Endodermal cell (in vitro differentiated cells): ENCODE measurements at regions not wholly inside any gene's neighbourhood (a gene's known extent, or its start where the extent isn't known, plus 50 kb on each side); places are given as distances from the start of the nearest gene placed in this dataset.

Experiments used
- DNase-seq: peaks from one replicate; pipeline ENCODE4 v3.0.0-alpha.2; 2017
- H3K27ac ChIP-seq: 2 replicates; pipeline ENCODE4 v1.5.1; 2013; ENCODE audit warnings: mild to moderate bottlenecking, low read depth, low read length, moderate library complexity
- H3K27me3 ChIP-seq: 2 replicates; pipeline ENCODE4 v1.6.1; 2013; ENCODE audit warnings: mild to moderate bottlenecking, low read length, moderate library complexity; ENCODE audit not compliant: insufficient read depth, control insufficient read depth, poor library complexity, severe bottlenecking
- H3K36me3 ChIP-seq: 2 replicates; pipeline ENCODE4 v1.7.0; 2013; ENCODE audit warnings: mild to moderate bottlenecking, low read length, moderate library complexity; ENCODE audit not compliant: control insufficient read depth, insufficient read depth
- H3K4me1 ChIP-seq: one replicate; pipeline ENCODE4 v1.7.0; 2013; ENCODE audit warnings: low read length; ENCODE audit not compliant: control insufficient read depth, insufficient read depth
- H3K4me3 ChIP-seq: 2 replicates; pipeline ENCODE4 v1.5.1; 2013; ENCODE audit warnings: mild to moderate bottlenecking, low read length, moderate library complexity
- H3K9ac ChIP-seq: 2 replicates; pipeline ENCODE4 v1.6.1; 2013; ENCODE audit warnings: mild to moderate bottlenecking, low read length, moderate library complexity; ENCODE audit not compliant: poor library complexity, severe bottlenecking; ENCODE audit errors: extremely low read depth
- H3K9me3 ChIP-seq: 2 replicates; pipeline ENCODE4 v1.6.1; 2013; ENCODE audit warnings: mild to moderate bottlenecking, low read length, moderate library complexity; ENCODE audit not compliant: control insufficient read depth
- H3K27ac Mint-ChIP-seq: 2 replicates; pipeline ENCODE4 v1.8.0; 2020; ENCODE audit warnings: mixed read lengths
- H3K27me3 Mint-ChIP-seq: 2 replicates; pipeline ENCODE4 v1.8.0; 2021; ENCODE audit warnings: mild to moderate bottlenecking, mixed read lengths; ENCODE audit not compliant: insufficient read depth
- H3K36me3 Mint-ChIP-seq: 2 replicates; pipeline ENCODE4 v1.8.0; 2020; ENCODE audit warnings: low read depth, mixed read lengths
- H3K4me1 Mint-ChIP-seq: 2 replicates; pipeline ENCODE4 v1.8.0; 2020; ENCODE audit warnings: mixed read lengths
- H3K4me3 Mint-ChIP-seq: 2 replicates; pipeline ENCODE4 v1.8.0; 2020; ENCODE audit warnings: mild to moderate bottlenecking, moderate library complexity, mixed read lengths
- H3K9me3 Mint-ChIP-seq: 2 replicates; pipeline ENCODE4 v1.8.0; 2020; ENCODE audit warnings: mild to moderate bottlenecking, mixed read lengths
- CTCF ChIP-seq: fragments of 200-600 bp; sonication (generic); conservative IDR thresholded peaks from 2 replicates; pipeline ENCODE4 v1.5.0; 2021; ENCODE audit warnings: antibody characterized with exemption, mild to moderate bottlenecking
- WGBS, 2 experiments: methylation state at CpG; one replicate each; pipeline versions ENCODE4 v1.1.5 to v1.1.7; 2013; ENCODE audit warnings: missing lambda C conversion rate in 2 of 2, mixed read lengths in 1 of 2; ENCODE audit not compliant: insufficient coverage in 1 of 2, insufficient read length in 1 of 2; 5-methylcytosine and 5-hydroxymethylcytosine counted together

GRCh38 chr14:83908419-83908818 lies 1621.5 kb upstream of the FLRT2 start:
- H3K4me1 Mint-ChIP-seq = no peaks in the 10 kb centered on the region
- 90 to 100% methylated on average over 2 to 3 of the region's 3 CpGs for WGBS, 2 experiments
- no peaks in the 10 kb centered on the region for H3K36me3 ChIP-seq
- no peaks in the 10 kb centered on the region for H3K27me3 ChIP-seq
- H3K27ac ChIP-seq = no peak overlapping the region
- H3K4me3 Mint-ChIP-seq = no peak overlapping the region
- H3K9me3 Mint-ChIP-seq = peaks cover 5% of the 10 kb centered on the region
- H3K9me3 ChIP-seq = no peaks in the 10 kb centered on the region
- no peaks in the 10 kb centered on the region for H3K4me1 ChIP-seq
- H3K27ac Mint-ChIP-seq = no peak overlapping the region
- H3K27me3 Mint-ChIP-seq = no peaks in the 10 kb centered on the region
- no peak overlapping the region for H3K4me3 ChIP-seq
- no peak for TF ChIP-seq CTCF
- DNase-seq = no peak
- no peak overlapping the region for H3K9ac ChIP-seq
- no peaks in the 10 kb centered on the region for H3K36me3 Mint-ChIP-seq

DNA sequence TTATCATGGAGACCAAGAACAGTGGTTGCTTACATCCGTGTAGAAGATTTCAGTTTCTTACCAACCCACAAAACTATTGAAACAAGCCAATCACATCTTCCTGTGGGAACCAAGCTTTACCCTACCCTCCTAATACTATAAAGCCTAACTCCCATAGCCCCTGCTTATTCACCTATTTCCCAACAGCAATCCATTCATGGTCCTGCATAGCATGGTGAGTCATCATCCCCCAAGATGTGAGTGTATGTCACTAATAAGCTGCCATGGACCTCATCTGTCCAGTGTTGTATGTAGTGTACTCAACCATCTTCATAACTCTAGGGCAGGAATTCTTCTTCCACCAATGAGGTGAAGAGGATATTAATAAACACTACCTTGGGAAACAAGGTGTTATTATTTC lies 1620.4 kb upstream of the FLRT2 start:
- no peaks in the 10 kb centered on the region for H3K9me3 ChIP-seq
- no peaks in the 10 kb centered on the region for H3K4me1 ChIP-seq
- no peak overlapping the region for H3K27ac Mint-ChIP-seq
- no peak for DNase-seq
- no peaks in the 10 kb centered on the region for H3K4me1 Mint-ChIP-seq
- no peaks in the 10 kb centered on the region for H3K36me3 Mint-ChIP-seq
- no peak overlapping the region for H3K4me3 Mint-ChIP-seq
- no peaks in the 10 kb centered on the region for H3K36me3 ChIP-seq
- no peaks in the 10 kb centered on the region for H3K27me3 ChIP-seq
- H3K27ac ChIP-seq = no peak overlapping the region
- H3K27me3 Mint-ChIP-seq = no peaks in the 10 kb centered on the region
- no peaks in the 10 kb centered on the region for H3K9me3 Mint-ChIP-seq
- no peak overlapping the region for H3K4me3 ChIP-seq
- no peak for TF ChIP-seq CTCF
- WGBS, 2 experiments = 97% methylated on average over 1 of the region's 1 CpG; no CpG with 5 or more reads in 1 of the 2 experiments
- H3K9ac ChIP-seq = no peak overlapping the region

DNA sequence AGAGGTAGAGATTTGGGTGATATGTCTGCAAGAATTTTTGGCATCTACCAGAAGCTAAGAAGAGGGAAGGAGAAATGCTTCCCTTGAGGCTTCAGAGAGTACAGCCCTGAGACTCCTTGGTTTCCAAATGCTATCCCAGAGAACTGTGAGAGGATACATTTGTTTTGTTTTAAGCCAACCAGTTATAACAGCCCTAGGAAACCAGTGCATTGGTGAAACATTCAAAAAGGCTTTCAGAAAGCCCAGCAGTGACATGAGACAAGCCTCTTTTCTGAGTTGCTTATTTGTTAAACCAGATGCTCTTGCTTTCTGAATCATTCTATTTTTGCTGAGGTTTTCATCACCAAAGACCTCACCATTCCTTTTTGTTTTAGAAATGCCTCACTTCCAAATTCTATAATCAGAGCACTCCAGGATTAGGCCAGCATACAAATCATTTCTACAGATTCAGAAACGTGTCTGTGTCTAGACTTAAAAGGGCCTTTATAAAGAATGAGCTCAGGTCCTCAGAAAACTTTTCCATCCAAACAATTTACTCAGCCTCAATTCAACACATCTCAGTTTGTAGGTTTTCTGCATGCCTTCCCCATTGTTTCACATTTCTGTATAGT lies 1617.8 kb upstream of the FLRT2 start:
- H3K9me3 ChIP-seq = no peaks in the 10 kb centered on the region
- H3K27ac ChIP-seq = no peak overlapping the region
- TF ChIP-seq CTCF = no peak
- no peaks in the 10 kb centered on the region for H3K36me3 Mint-ChIP-seq
- no peaks in the 10 kb centered on the region for H3K27me3 Mint-ChIP-seq
- H3K9me3 Mint-ChIP-seq = no peaks in the 10 kb centered on the region
- H3K27me3 ChIP-seq = no peaks in the 10 kb centered on the region
- H3K4me3 Mint-ChIP-seq = no peak overlapping the region
- H3K4me3 ChIP-seq = no peak overlapping the region
- H3K4me1 Mint-ChIP-seq = no peaks in the 10 kb centered on the region
- 95% methylated on average over 1 of the region's 1 CpG; no CpG with 5 or more reads in 1 of the 2 experiments for WGBS, 2 experiments
- no peaks in the 10 kb centered on the region for H3K4me1 ChIP-seq
- no peak overlapping the region for H3K9ac ChIP-seq
- no peaks in the 10 kb centered on the region for H3K36me3 ChIP-seq
- no peak for DNase-seq
- no peak overlapping the region for H3K27ac Mint-ChIP-seq
